SK-N-SH treated with all-trans-retinoic acid at 6 μM for 48 hours (cell line): ENCODE measurements at regions not wholly inside any gene's neighbourhood (a gene's known extent, or its start where the extent isn't known, plus 50 kb on each side); places are given as distances from the start of the nearest gene placed in this dataset.

ENCODE experiments used
- ARNTL ChIP-seq: fragments of 450-650 bp; formaldehyde crosslinking; IDR thresholded peaks from 2 replicates; pipeline ENCODE4 v1.5.0; 2020; ENCODE audit warnings: low read depth, mild to moderate bottlenecking, moderate library complexity, borderline replicate concordance
- BACH2 ChIP-seq: fragments of 250-450 bp; sonication (Bioruptor Pico); IDR thresholded peaks from 2 replicates; pipeline ENCODE4 v1.9.0; 2021; ENCODE audit warnings: mild to moderate bottlenecking, borderline replicate concordance
- CREB5 ChIP-seq: fragments of 250-450 bp; sonication (Bioruptor Pico); IDR thresholded peaks from 2 replicates; pipeline ENCODE4 v1.5.1; 2020; ENCODE audit warnings: low read depth, mild to moderate bottlenecking, moderate library complexity
- CSRNP3 ChIP-seq: fragments of 250-450 bp; sonication (Bioruptor Pico); IDR thresholded peaks from 2 replicates; pipeline ENCODE4 v1.5.1; 2021; ENCODE audit warnings: mild to moderate bottlenecking, moderate library complexity
- ISL1 ChIP-seq: fragments of 250-450 bp; sonication (Bioruptor Pico); IDR thresholded peaks from 2 replicates; pipeline ENCODE4 v2.1.2; 2022; ENCODE audit warnings: mild to moderate bottlenecking, moderate library complexity
- PATZ1 ChIP-seq: fragments of 250-450 bp; sonication (Bioruptor Pico); IDR thresholded peaks from 2 replicates; pipeline ENCODE4 v1.8.0; 2020; ENCODE audit warnings: mild to moderate bottlenecking, moderate library complexity, borderline replicate concordance
- RARB ChIP-seq: fragments of 250-450 bp; sonication (Bioruptor Pico); IDR thresholded peaks from 2 replicates; pipeline ENCODE4 v1.8.0; 2021; ENCODE audit warnings: mild to moderate bottlenecking, moderate library complexity
- ZC3H10 ChIP-seq: fragments of 250-450 bp; sonication (Bioruptor Pico); IDR thresholded peaks from 2 replicates; pipeline ENCODE4 v1.5.1; 2021; ENCODE audit warnings: mild to moderate bottlenecking, moderate library complexity
- ZFP3 ChIP-seq: fragments of 250-450 bp; sonication (Bioruptor Pico); IDR thresholded peaks from 2 replicates; pipeline ENCODE4 v1.5.0; 2020; ENCODE audit warnings: mild to moderate bottlenecking, moderate library complexity
- ZFP30 ChIP-seq: fragments of 450-650 bp; formaldehyde crosslinking; IDR thresholded peaks from 2 replicates; pipeline ENCODE4 v1.5.0; 2022; ENCODE audit warnings: mild to moderate bottlenecking, moderate library complexity
- ZNF565 ChIP-seq: fragments of 450-650 bp; formaldehyde crosslinking; conservative IDR thresholded peaks from 2 replicates; pipeline ENCODE4 v1.5.0; 2020; ENCODE audit warnings: low read depth, mild to moderate bottlenecking, moderate library complexity
- ZNF8 ChIP-seq: fragments of 450-650 bp; formaldehyde crosslinking; IDR thresholded peaks from 2 replicates; pipeline ENCODE4 v1.5.0; 2020; ENCODE audit warnings: mild to moderate bottlenecking, moderate library complexity

- TF ChIP-seq ZFP30 (no peak), CSRNP3 (no peak), BACH2 (CRISPR knock-in tag) (no peak), CREB5 (no peak), ZNF8 (CRISPR knock-in tag) (no peak), ZC3H10 (CRISPR knock-in tag) (no peak), PATZ1 (CRISPR knock-in tag) (no peak), RARB (CRISPR knock-in tag) (no peak), ARNTL (CRISPR knock-in tag) (no peak), ZFP3 (no peak), ZNF565 (CRISPR knock-in tag) (no peak), ISL1 (CRISPR knock-in tag) (no peak)
Observed at GRCh38 chr7:156419782-156420181, 220.8 kb upstream of the RNF32 start.
